HEK293 (cell line): ENCODE measurements at regions not wholly inside any gene's neighbourhood (a gene's known extent, or its start where the extent isn't known, plus 50 kb on each side); places are given as distances from the start of the nearest gene placed in this dataset.

Experiments used
- AEBP2 ChIP-seq: fragments of 450-650 bp; formaldehyde crosslinking; IDR thresholded peaks from 2 replicates; pipeline ENCODE4 v1.5.1; 2016; ENCODE audit warnings: missing biosample characterization, missing genetic modification characterization, borderline replicate concordance
- CTCF ChIP-seq: fragments of 450-650 bp; formaldehyde crosslinking; IDR thresholded peaks from 2 replicates; pipeline ENCODE4 v1.5.1; 2016; ENCODE audit warnings: missing biosample characterization, missing genetic modification characterization
- FEZF1 ChIP-seq: fragments of 450-650 bp; formaldehyde crosslinking; IDR thresholded peaks from 2 replicates; pipeline ENCODE4 v1.5.1; 2016; ENCODE audit warnings: missing biosample characterization, missing genetic modification characterization
- PRDM2 ChIP-seq: fragments of 450-650 bp; formaldehyde crosslinking; IDR thresholded peaks from 2 replicates; pipeline ENCODE4 v1.5.1; 2016; ENCODE audit warnings: missing biosample characterization, missing genetic modification characterization, borderline replicate concordance
- REST ChIP-seq: fragments of 450-650 bp; formaldehyde crosslinking; IDR thresholded peaks from 2 replicates; pipeline ENCODE4 v1.5.1; 2016; ENCODE audit warnings: missing biosample characterization, missing genetic modification characterization
- TRIM28 ChIP-seq: IDR thresholded peaks from 2 replicates; pipeline ENCODE4 v1.6.1; 2011; ENCODE audit warnings: low read length, control low read depth, borderline replicate concordance
- TSHZ1 ChIP-seq: fragments of 450-650 bp; formaldehyde crosslinking; IDR thresholded peaks from 2 replicates; pipeline ENCODE4 v1.5.1; 2016; ENCODE audit warnings: missing biosample characterization, missing genetic modification characterization, borderline replicate concordance
- YY1 ChIP-seq: fragments of 450-650 bp; formaldehyde crosslinking; IDR thresholded peaks from 2 replicates; pipeline ENCODE4 v1.5.1; 2018; ENCODE audit warnings: missing biosample characterization, missing genetic modification characterization
- ZBTB21 ChIP-seq: fragments of 450-650 bp; formaldehyde crosslinking; IDR thresholded peaks from 2 replicates; pipeline ENCODE4 v1.5.1; 2017; ENCODE audit warnings: missing biosample characterization, missing genetic modification characterization
- ZBTB8A ChIP-seq: fragments of 450-650 bp; formaldehyde crosslinking; IDR thresholded peaks from 2 replicates; pipeline ENCODE4 v1.5.1; 2016; ENCODE audit warnings: missing biosample characterization, missing genetic modification characterization
- ZNF121 ChIP-seq: fragments of 450-650 bp; formaldehyde crosslinking; IDR thresholded peaks from 2 replicates; pipeline ENCODE4 v1.5.1; 2016; ENCODE audit warnings: missing biosample characterization, missing genetic modification characterization
- ZNF24 ChIP-seq: fragments of 450-650 bp; formaldehyde crosslinking; IDR thresholded peaks from 2 replicates; pipeline ENCODE4 v1.5.1; 2016; ENCODE audit warnings: missing biosample characterization, missing genetic modification characterization
- ZNF274 ChIP-seq, 2 experiments: fragments of 200-500 bp in 1 of 2; fragments of 450-650 bp in 1 of 2; sonication (Bioruptor generic) in 1 of 2; formaldehyde crosslinking in 1 of 2; IDR thresholded peaks; 2 replicates each; pipeline versions ENCODE4 v1.5.1 to v1.6.1; 2014 to 2016; ENCODE audit warnings: borderline replicate concordance in 1 of 2, inconsistent platforms in 1 of 2, low read length in 1 of 2, missing biosample characterization in 1 of 2, missing genetic modification characterization in 1 of 2
- ZNF571 ChIP-seq: fragments of 450-650 bp; formaldehyde crosslinking; IDR thresholded peaks from 2 replicates; pipeline ENCODE4 v1.5.0; 2017; ENCODE audit warnings: missing biosample characterization, missing genetic modification characterization

- no peak for TF ChIP-seq FEZF1 (tag by site-specific recombination)
- no peak for TF ChIP-seq CTCF (tag by site-specific recombination)
- no peak for TF ChIP-seq REST (tag by site-specific recombination)
- no peak for TF ChIP-seq YY1
- no peak for TF ChIP-seq ZBTB8A
- no peak for TF ChIP-seq ZNF24 (tag by site-specific recombination)
- TF ChIP-seq ZNF121 (tag by site-specific recombination): no peak
- TF ChIP-seq TSHZ1 (tag by site-specific recombination): no peak
- no peak for TF ChIP-seq ZBTB21 (tag by site-specific recombination)
- no peak for TF ChIP-seq TRIM28
- TF ChIP-seq ZNF274 (IDR thresholded peaks at IDR 0.05; ENCODE audit: low read length): no peak
- TF ChIP-seq ZNF274 (tag by site-specific recombination; IDR thresholded peaks at IDR 0.05; ENCODE audit: borderline replicate concordance): no peak
- no peak for TF ChIP-seq PRDM2 (tag by site-specific recombination)
- TF ChIP-seq AEBP2 (tag by site-specific recombination): no peak
- TF ChIP-seq ZNF571 (tag by site-specific recombination): no peak
Measured at GRCh38 chr2:2655453-2656114, 324.5 kb upstream of the MYT1L start.
